Non-pigmented ciliary epithelial cell (primary cell): ENCODE measurements at regions not wholly inside any gene's neighbourhood (a gene's known extent, or its start where the extent isn't known, plus 50 kb on each side); places are given as distances from the start of the nearest gene placed in this dataset.
"Not testable (repeated sequence)": the region's sequence is repeated elsewhere in the genome, so short reads cannot be mapped to it uniquely, and the experiment has no call there.

Source experiments
- DNase-seq: peaks from one replicate; pipeline ENCODE4 v3.0.0-alpha.2; 2010; ENCODE audit warnings: low read depth

GRCh38 chr13:81995316-81995715, 1654.4 kb upstream of the SPRY2 start:
- no peak for DNase-seq

- no peak for DNase-seq
Measured at GRCh38 chr13:81990652-81991051, 1649.7 kb upstream of the SPRY2 start.

- no peak for DNase-seq
Measured at GRCh38 chr13:81988567-81988966, 1647.6 kb upstream of the SPRY2 start.

GRCh38 chr13:81987677-81988357, 1646.9 kb upstream of the SPRY2 start:
- DNase-seq: no peak

GRCh38 chr13:81987159-81987558, 1646.2 kb upstream of the SPRY2 start:
- DNase-seq: no peak

GRCh38 chr13:81986308-81986707, 1645.4 kb upstream of the SPRY2 start:
- DNase-seq: no peak

- DNase-seq: no peak
Measured at GRCh38 chr13:81957121-81957520, 1616.2 kb upstream of the SPRY2 start.

- no peak for DNase-seq
Measured at GRCh38 chr13:81929988-81930387, 1589.1 kb upstream of the SPRY2 start.

GRCh38 chr13:81927347-81927746, 1586.4 kb upstream of the SPRY2 start:
- no peak for DNase-seq

- no peak for DNase-seq
Measured at GRCh38 chr13:81917810-81918209, 1576.9 kb upstream of the SPRY2 start.

GRCh38 chr13:81916461-81916860, 1575.5 kb upstream of the SPRY2 start:
- DNase-seq: no peak

GRCh38 chr13:81907787-81908372, 1567.0 kb upstream of the SPRY2 start:
- no peak for DNase-seq

GRCh38 chr13:81888855-81889254, 1547.9 kb upstream of the SPRY2 start:
- no peak for DNase-seq

- DNase-seq: no peak
Measured at GRCh38 chr13:81874681-81875661, 1534.0 kb upstream of the SPRY2 start.

GRCh38 chr13:81874253-81874652, 1533.3 kb upstream of the SPRY2 start:
- no peak for DNase-seq

- no peak for DNase-seq
Measured at GRCh38 chr13:81872581-81872980, 1531.7 kb upstream of the SPRY2 start.

GRCh38 chr13:81871751-81872325, 1530.9 kb upstream of the SPRY2 start:
- not testable (repeated sequence) for DNase-seq

GRCh38 chr13:81848291-81848690, 1507.4 kb upstream of the SPRY2 start:
- DNase-seq: no peak

GRCh38 chr13:81846771-81847170, 1505.8 kb upstream of the SPRY2 start:
- no peak for DNase-seq

GRCh38 chr13:81821259-81821658, 1480.3 kb upstream of the SPRY2 start:
- no peak for DNase-seq

GRCh38 chr13:81800433-81800832, 1459.5 kb upstream of the SPRY2 start:
- no peak for DNase-seq

- no peak for DNase-seq
Measured at GRCh38 chr13:81795710-81796109, 1454.8 kb upstream of the SPRY2 start.
